Neural cell (in vitro differentiated cells): ENCODE measurements at regions not wholly inside any gene's neighbourhood (a gene's known extent, or its start where the extent isn't known, plus 50 kb on each side); places are given as distances from the start of the nearest gene placed in this dataset.

Experiments used
- H2AFZ ChIP-seq: fragments of 200-600, 300-800 bp; sonication (generic), shearing (Covaris generic); 2 replicates; pipeline ENCODE4 v1.6.0; 2014; ENCODE audit warnings: low read depth, mild to moderate bottlenecking, antibody characterized with exemption, low read length, moderate library complexity
- H3F3A ChIP-seq: fragments of 200-600 bp; shearing (Covaris generic); 2 replicates; pipeline ENCODE4 v1.6.1; 2016; ENCODE audit warnings: mild to moderate bottlenecking, moderate library complexity, mixed read lengths, antibody characterized with exemption, low read length; ENCODE audit not compliant: insufficient read depth, poor library complexity, severe bottlenecking
- H3K27ac ChIP-seq: fragments of 200-600, 300-800 bp; sonication (generic), shearing (Covaris generic); 2 replicates; pipeline ENCODE4 v1.5.1; 2014; ENCODE audit warnings: mild to moderate bottlenecking, low read length, moderate library complexity
- H3K27me3 ChIP-seq: fragments of 300-800, 200-600 bp; sonication (generic), shearing (Covaris generic); 2 replicates; pipeline ENCODE4 v1.6.0; 2014; ENCODE audit warnings: mild to moderate bottlenecking, low read depth, low read length, moderate library complexity; ENCODE audit not compliant: insufficient read depth
- H3K36me3 ChIP-seq: fragments of 300-800, 200-600 bp; sonication (generic), shearing (Covaris generic); 2 replicates; pipeline ENCODE4 v1.5.1; 2014; ENCODE audit warnings: mild to moderate bottlenecking, antibody characterized with exemption, low read length, moderate library complexity; ENCODE audit not compliant: insufficient read depth
- H3K4me2 ChIP-seq: fragments of 300-800, 200-600 bp; sonication (generic), shearing (Covaris generic); 2 replicates; pipeline ENCODE4 v1.6.0; 2014; ENCODE audit warnings: mild to moderate bottlenecking, low read length
- H3K4me3 ChIP-seq: fragments of 300-800, 200-600 bp; sonication (generic), shearing (Covaris generic); 2 replicates; pipeline ENCODE4 v1.5.1; 2014; ENCODE audit warnings: mild to moderate bottlenecking, low read length, moderate library complexity
- H3K79me2 ChIP-seq: fragments of 200-600 bp; shearing (Covaris generic); replicated peaks from 2 replicates; pipeline ENCODE4 v1.6.0; 2014; ENCODE audit warnings: mild to moderate bottlenecking, low read length, moderate library complexity; ENCODE audit not compliant: insufficient read depth
- H3K9ac ChIP-seq: fragments of 300-800, 200-600 bp; sonication (generic), shearing (Covaris generic); 2 replicates; pipeline ENCODE4 v1.6.1; 2016; ENCODE audit warnings: mild to moderate bottlenecking, low read length, mixed read lengths
- H3K9me2 ChIP-seq: fragments of 200-600 bp; shearing (Covaris generic); 2 replicates; pipeline ENCODE4 v1.6.1; 2016; ENCODE audit warnings: mild to moderate bottlenecking, low read length, mixed read lengths; ENCODE audit not compliant: insufficient read depth
- H3K9me3 ChIP-seq: fragments of 200-600, 300-800 bp; sonication (generic), shearing (Covaris generic); 2 replicates; pipeline ENCODE4 v1.6.1; 2016; ENCODE audit warnings: mild to moderate bottlenecking, mixed run types, low read length, moderate library complexity, mixed read lengths
- H4K20me1 ChIP-seq: fragments of 200-600 bp; shearing (Covaris generic); 2 replicates; pipeline ENCODE4 v1.6.1; 2016; ENCODE audit warnings: mild to moderate bottlenecking, mixed run types; ENCODE audit not compliant: insufficient read depth
- CTCF ChIP-seq: fragments of 450-650 bp; IDR thresholded peaks from 2 replicates; pipeline ENCODE4 v1.5.1; 2014; ENCODE audit warnings: antibody characterized with exemption, mild to moderate bottlenecking, moderate library complexity; ENCODE audit not compliant: poor library complexity, severe bottlenecking
- EP300 ChIP-seq: fragments of 450-650 bp; conservative IDR thresholded peaks from 2 replicates; pipeline ENCODE4 v1.6.1; 2014; ENCODE audit warnings: antibody characterized with exemption, mild to moderate bottlenecking, moderate library complexity; ENCODE audit not compliant: poor library complexity, severe bottlenecking
- EZH2 ChIP-seq: fragments of 200-600, 300-800 bp; shearing (Covaris generic), sonication (generic); IDR thresholded peaks from 2 replicates; pipeline ENCODE4 v1.6.1; 2014; ENCODE audit warnings: antibody characterized with exemption, low read length, borderline replicate concordance, mild to moderate bottlenecking; ENCODE audit not compliant: insufficient read depth, poor library complexity, severe bottlenecking
- MXI1 ChIP-seq: fragments of 450-650 bp; conservative IDR thresholded peaks from 2 replicates; pipeline ENCODE4 v1.6.1; 2014; ENCODE audit warnings: antibody characterized with exemption, mild to moderate bottlenecking; ENCODE audit not compliant: poor library complexity, severe bottlenecking
- POLR2AphosphoS5 ChIP-seq: IDR thresholded peaks from 2 replicates; pipeline ENCODE4 v1.6.1; 2012
- RAD21 ChIP-seq: fragments of 450-650 bp; conservative IDR thresholded peaks from 2 replicates; pipeline ENCODE4 v1.6.1; 2014; ENCODE audit warnings: antibody characterized with exemption, mild to moderate bottlenecking, moderate library complexity
- REST ChIP-seq: IDR thresholded peaks from 2 replicates; pipeline ENCODE4 v1.6.1; 2012; ENCODE audit warnings: borderline replicate concordance
- SMC3 ChIP-seq: fragments of 450-650 bp; conservative IDR thresholded peaks from 2 replicates; pipeline ENCODE4 v1.6.1; 2014; ENCODE audit warnings: antibody characterized with exemption, mild to moderate bottlenecking, moderate library complexity; ENCODE audit not compliant: poor library complexity
- TAF1 ChIP-seq: IDR thresholded peaks from 2 replicates; pipeline ENCODE4 v1.6.1; 2012; ENCODE audit warnings: low read depth

GRCh38 chr7:112997831-112998230 is 88.8 kb downstream of the GPR85 start:
- H3K9me3 ChIP-seq = no peaks in the 10 kb centered on the region
- H3K4me2 ChIP-seq = no peak overlapping the region
- no peaks in the 10 kb centered on the region for H3K27me3 ChIP-seq
- H3F3A ChIP-seq = no peaks in the 10 kb centered on the region
- no peak overlapping the region for H3K9ac ChIP-seq
- H3K79me2 ChIP-seq = no peaks in the 10 kb centered on the region
- no peak overlapping the region for H3K27ac ChIP-seq
- H3K9me2 ChIP-seq = no peaks in the 10 kb centered on the region
- no peak for TF ChIP-seq CTCF
- no peak for TF ChIP-seq TAF1
- no peak for TF ChIP-seq EZH2
- no peak for TF ChIP-seq MXI1
- no peaks in the 10 kb centered on the region for H3K36me3 ChIP-seq
- no peak overlapping the region for H2AFZ ChIP-seq
- no peaks in the 10 kb centered on the region for H4K20me1 ChIP-seq
- no peak overlapping the region for H3K4me3 ChIP-seq

- H3K9me3 ChIP-seq = no peaks in the 10 kb centered on the region
- H3K27me3 ChIP-seq = no peaks in the 10 kb centered on the region
- no peaks in the 10 kb centered on the region for H3K9me2 ChIP-seq
- H3K27ac ChIP-seq = no peak overlapping the region
- no peaks in the 10 kb centered on the region for H4K20me1 ChIP-seq
- H3K36me3 ChIP-seq = no peaks in the 10 kb centered on the region
- no peak for TF ChIP-seq POLR2AphosphoS5
- TF ChIP-seq MXI1 = no peak
- no peak for TF ChIP-seq SMC3
- no peak for TF ChIP-seq REST
- H2AFZ ChIP-seq = no peak overlapping the region
- no peak overlapping the region for H3K4me3 ChIP-seq
- no peak overlapping the region for H3K9ac ChIP-seq
- H3K4me2 ChIP-seq = no peak overlapping the region
- no peaks in the 10 kb centered on the region for H3K79me2 ChIP-seq
- no peaks in the 10 kb centered on the region for H3F3A ChIP-seq
Measured at GRCh38 chr7:112996331-112996871, 90.2 kb downstream of the GPR85 start.

- TF ChIP-seq TAF1 (no peak), SMC3 (no peak), POLR2AphosphoS5 (no peak), EZH2 (no peak), MXI1 (no peak), REST (no peak), CTCF (no peak), EP300 (no peak), RAD21 (no peak)
- H3K9me3 ChIP-seq = no peaks in the 10 kb centered on the region
- no peaks in the 10 kb centered on the region for H3K36me3 ChIP-seq
- no peaks in the 10 kb centered on the region for H4K20me1 ChIP-seq
- H3K4me3 ChIP-seq = no peak overlapping the region
- no peaks in the 10 kb centered on the region for H3K27me3 ChIP-seq
- no peak overlapping the region for H3K4me2 ChIP-seq
- no peak overlapping the region for H3K9ac ChIP-seq
- H3F3A ChIP-seq = no peaks in the 10 kb centered on the region
- no peak overlapping the region for H3K27ac ChIP-seq
- H2AFZ ChIP-seq = no peak overlapping the region
- no peaks in the 10 kb centered on the region for H3K79me2 ChIP-seq
- no peaks in the 10 kb centered on the region for H3K9me2 ChIP-seq
Measured at GRCh38 chr7:112995059-112995824, 91.4 kb downstream of the GPR85 start.
